LNCaP clone FGC (cell line): ENCODE measurements at regions not wholly inside any gene's neighbourhood (a gene's known extent, or its start where the extent isn't known, plus 50 kb on each side); places are given as distances from the start of the nearest gene placed in this dataset.

Experiments used
- DNase-seq: peaks from one replicate; pipeline ENCODE4 v3.0.0-alpha.2; 2011; ENCODE audit warnings: low read depth
- H3K4me3 ChIP-seq: 2 replicates; pipeline ENCODE4 v1.5.1; 2011; ENCODE audit warnings: mild to moderate bottlenecking, low read depth, low read length, control low read depth
- CTCF ChIP-seq: IDR thresholded peaks from 2 replicates; pipeline ENCODE4 v1.5.1; 2012; ENCODE audit warnings: mild to moderate bottlenecking; ENCODE audit not compliant: control insufficient read depth, insufficient read depth; ENCODE audit errors: extremely low read depth

GRCh38 chr4:101555341-101555880, 208.1 kb upstream of the PPP3CA start:
- TF ChIP-seq CTCF, result no peak
- no peak for DNase-seq
- no peak overlapping the region for H3K4me3 ChIP-seq

GRCh38 chr4:101540336-101540735, 193.0 kb upstream of the PPP3CA start:
- H3K4me3 ChIP-seq, result no peak overlapping the region
- no peak for TF ChIP-seq CTCF
- no peak for DNase-seq

- DNase-seq, result no peak
- no peak overlapping the region for H3K4me3 ChIP-seq
- TF ChIP-seq CTCF, result no peak
Measured at GRCh38 chr4:101528526-101528925, 181.2 kb upstream of the PPP3CA start.

- DNase-seq, result no peak
- no peak for TF ChIP-seq CTCF
- no peak overlapping the region for H3K4me3 ChIP-seq
Measured at GRCh38 chr4:101527188-101527587, 179.9 kb upstream of the PPP3CA start.

- no peak for TF ChIP-seq CTCF
- no peak overlapping the region for H3K4me3 ChIP-seq
- DNase-seq, result no peak
Measured at GRCh38 chr4:101515566-101515965, 168.2 kb upstream of the PPP3CA start.

GRCh38 chr4:101515099-101515498, 167.8 kb upstream of the PPP3CA start:
- TF ChIP-seq CTCF, result no peak
- no peak for DNase-seq
- no peak overlapping the region for H3K4me3 ChIP-seq

GRCh38 chr4:101512416-101512815, 165.1 kb upstream of the PPP3CA start:
- TF ChIP-seq CTCF, result no peak
- H3K4me3 ChIP-seq, result no peak overlapping the region
- no peak for DNase-seq
